ENCODE measurements at regions not wholly inside any gene's neighbourhood (a gene's known extent, or its start where the extent isn't known, plus 50 kb on each side); places are given as distances from the start of the nearest gene placed in this dataset.

GRCh38 chr20:21583486-21584168, 69.8 kb upstream of the NKX2-2 start:
- no peaks in the 10 kb centered on the region for H3K9me1 ChIP-seq (replicated peaks; ENCODE audit: control insufficient read depth, extremely low read depth, insufficient read depth, low read length)
- no peaks in the 10 kb centered on the region for H4K20me1 ChIP-seq (replicated peaks; ENCODE audit: control insufficient read depth, extremely low read depth, insufficient read depth, low read length)
- dilution Hi-C loops (cut with MboI; ENCODE audit: extremely low pct_ligation_motif_present, low sequenced_read_pairs): no loop called here
- no peaks in the 10 kb centered on the region for H3K4me1 ChIP-seq (ENCODE audit: control insufficient read depth, extremely low read depth, insufficient read depth, low read length)
- intact Hi-C loops (cut with micrococcal nuclease): no loop called here
- POLR2A ChIA-PET: no interaction called here
- no peak overlapping the region for H3K27ac ChIP-seq (ENCODE audit: insufficient read depth, low read depth, low read length)
- no peak for FAIRE-seq
- H3K9me3 ChIP-seq (replicated peaks; ENCODE audit: control insufficient read depth, insufficient read depth, low read length): no peaks in the 10 kb centered on the region
- H3K4me2 ChIP-seq (ENCODE audit: insufficient read depth, low read length): no peak overlapping the region
- no peak overlapping the region for H3K9ac ChIP-seq (replicated peaks; ENCODE audit: extremely low read depth, insufficient read depth, low read length)
- BruUV-seq (replicated peaks): no TSS peak
- H2AFZ ChIP-seq (ENCODE audit: low read depth, low read length): no peak overlapping the region
- H3K36me3 ChIP-seq (ENCODE audit: control insufficient read depth in 2 of 2, extremely low read depth in 1 of 2, insufficient read depth in 2 of 2, low read length in 2 of 2): no peaks in the 10 kb centered on the region
- no peak for TF ChIP-seq MAX (IDR thresholded peaks at IDR 0.05; ENCODE audit: insufficient read depth, insufficient read length)
- no peak for TF ChIP-seq MYC (IDR thresholded peaks at IDR 0.05; ENCODE audit: low read depth, low read length)
- no peak for TF ChIP-seq CTCF (IDR thresholded peaks at IDR 0.05; ENCODE audit: extremely low read depth in 1 of 2, insufficient read depth in 1 of 2, low read depth in 1 of 2, low read length in 2 of 2)
- no peak for TF ChIP-seq GATA2 (IDR thresholded peaks at IDR 0.05; ENCODE audit: insufficient read depth, insufficient read length, low read depth, low read length)
- TF ChIP-seq EZH2 (IDR thresholded peaks at IDR 0.05; ENCODE audit: borderline replicate concordance, low read depth, low read length, severe bottlenecking): no peak
- TF ChIP-seq FOS (IDR thresholded peaks at IDR 0.05; ENCODE audit: borderline replicate concordance, insufficient read depth, low read length): no peak
- TF ChIP-seq JUN (IDR thresholded peaks at IDR 0.05; ENCODE audit: borderline replicate concordance, insufficient read depth, insufficient read length, low read depth): no peak
- TF ChIP-seq POLR2A (IDR thresholded peaks at IDR 0.05; ENCODE audit: low read depth, low read length): no peak
- TF ChIP-seq POLR2AphosphoS5 (IDR thresholded peaks at IDR 0.05; ENCODE audit: insufficient read depth, low read depth, low read length): no peak
- no peaks in the 10 kb centered on the region for H3K27me3 ChIP-seq (ENCODE audit: control insufficient read depth in 2 of 2, insufficient read depth in 2 of 2, low read length in 2 of 2)
- CTCF ChIA-PET: interaction anchor here (2.8 kb wide), 1 partner anchor 12 kb away, joined by 12 read pairs; no protein-coding TSS in a partner anchor
- H3K79me2 ChIP-seq (ENCODE audit: control insufficient read depth, insufficient read depth, low read length): no peaks in the 10 kb centered on the region
- DNase-seq (ENCODE audit: low read depth, low spot score): no peak
- no peak overlapping the region for H3K4me3 ChIP-seq (replicated peaks in 1 of 3; ENCODE audit: insufficient read depth in 1 of 3, low read depth in 1 of 3, low read length in 3 of 3)
